ENCODE measurements at regions not wholly inside any gene's neighbourhood (a gene's known extent, or its start where the extent isn't known, plus 50 kb on each side); places are given as distances from the start of the nearest gene placed in this dataset.

- no peak for TF ChIP-seq CTCF (IDR thresholded peaks at IDR 0.05)
- no peak for TF ChIP-seq POLR2A (IDR thresholded peaks at IDR 0.05)
- TF ChIP-seq POLR2AphosphoS5 (IDR thresholded peaks at IDR 0.05): no peak
These were observed 105.4 kb upstream of the KCNK2 start for GRCh38 chr1:214977110-214977509.

Data from breast epithelium (tissue), 3 donors.